PC-3 (cell line): ENCODE measurements at regions not wholly inside any gene's neighbourhood (a gene's known extent, or its start where the extent isn't known, plus 50 kb on each side); places are given as distances from the start of the nearest gene placed in this dataset.

Source experiments
- CTCF ChIP-seq: fragments of 300-600 bp; sonication (generic); conservative IDR thresholded peaks from 2 replicates; pipeline ENCODE4 v1.5.1; 2017; ENCODE audit warnings: antibody characterized with exemption, low read depth, mild to moderate bottlenecking, low read length
- EZH2 ChIP-seq: fragments of 300-600 bp; sonication (generic); IDR thresholded peaks from one replicate; pipeline ENCODE4 v1.6.1; 2017; ENCODE audit warnings: antibody characterized with exemption, mild to moderate bottlenecking, low read length; ENCODE audit not compliant: unreplicated experiment

- no peak for TF ChIP-seq CTCF
- TF ChIP-seq EZH2: no peak
Measured at GRCh38 chr10:113263056-113263455, 289.8 kb upstream of the HABP2 start.
